ENCODE measurements at regions not wholly inside any gene's neighbourhood (a gene's known extent, or its start where the extent isn't known, plus 50 kb on each side); places are given as distances from the start of the nearest gene placed in this dataset.
"Not testable (repeated sequence)": the region's sequence is repeated elsewhere in the genome, so short reads cannot be mapped to it uniquely, and the experiment has no call there.

- no peak overlapping the region for H3K4me2 ChIP-seq (ENCODE audit: unreplicated experiment)
- in situ Hi-C loops (cut with MboI): no loop called here
- H3K27me3 ChIP-seq (replicated peaks; ENCODE audit: insufficient read depth): no peaks in the 10 kb centered on the region
- H3K79me2 ChIP-seq (ENCODE audit: insufficient read depth): no peaks in the 10 kb centered on the region
- no peaks in the 10 kb centered on the region for H3K4me1 ChIP-seq (ENCODE audit: insufficient read depth)
- no peak overlapping the region for H3K9ac ChIP-seq
- TF ChIP-seq EZH2 (IDR thresholded peaks at IDR 0.05; ENCODE audit: insufficient read depth, poor library complexity, severe bottlenecking): no peak
- no peak for TF ChIP-seq EZH2phosphoT487 (IDR thresholded peaks at IDR 0.05; ENCODE audit: insufficient read depth, low read depth)
- H3F3A ChIP-seq (ENCODE audit: insufficient read depth): no peaks in the 10 kb centered on the region
- no peaks in the 10 kb centered on the region for H3K36me3 ChIP-seq (ENCODE audit: low read depth)
- H3K9me3 ChIP-seq (ENCODE audit: low read depth): no peaks in the 10 kb centered on the region
- H3K27ac ChIP-seq: no peak overlapping the region
- no peaks in the 10 kb centered on the region for H3K9me2 ChIP-seq (ENCODE audit: insufficient read depth)
- H2AFZ ChIP-seq: no peak overlapping the region
- no peak overlapping the region for H3K4me3 ChIP-seq
- DNase-seq: no peak
- no peaks in the 10 kb centered on the region for H4K20me1 ChIP-seq (ENCODE audit: insufficient read depth)
- WGBS, 2 experiments (ENCODE audit: low coverage in 1 of 2, low lambda C conversion rate in 2 of 2, missing lambda C conversion rate in 2 of 2): 75 to 76% methylated on average over 14 of the region's 14 CpGs
Observed at GRCh38 chr3:125694761-125695294, 99.5 kb upstream of the OSBPL11 start.

GRCh38 chr3:125695688-125696087 lies 100.4 kb upstream of the OSBPL11 start:
- Histone ChIP-seq H3K4me3 (no peak overlapping the region), H4K20me1 (ENCODE audit: insufficient read depth) (no peaks in the 10 kb centered on the region), H3K36me3 (ENCODE audit: low read depth) (no peaks in the 10 kb centered on the region), H3K9me3 (ENCODE audit: low read depth) (no peaks in the 10 kb centered on the region), H3K79me2 (ENCODE audit: insufficient read depth) (no peaks in the 10 kb centered on the region), H3K27ac (no peak overlapping the region), H3K27me3 (replicated peaks; ENCODE audit: insufficient read depth) (no peaks in the 10 kb centered on the region), H2AFZ (no peak overlapping the region), H3F3A (ENCODE audit: insufficient read depth) (no peaks in the 10 kb centered on the region), H3K9ac (no peak overlapping the region), H3K9me2 (ENCODE audit: insufficient read depth) (no peaks in the 10 kb centered on the region), H3K4me1 (ENCODE audit: insufficient read depth) (no peaks in the 10 kb centered on the region), H3K4me2 (ENCODE audit: unreplicated experiment) (no peak overlapping the region)
- in situ Hi-C loops (cut with MboI): no loop called here
- TF ChIP-seq EZH2phosphoT487 (IDR thresholded peaks at IDR 0.05; ENCODE audit: insufficient read depth, low read depth) (no peak), EZH2 (IDR thresholded peaks at IDR 0.05; ENCODE audit: insufficient read depth, poor library complexity, severe bottlenecking) (no peak)
- 67 to 85% methylated on average over 6 of the region's 6 CpGs for WGBS, 2 experiments (ENCODE audit: low coverage in 1 of 2, low lambda C conversion rate in 2 of 2, missing lambda C conversion rate in 2 of 2)
- no peak for DNase-seq

GRCh38 chr3:125697126-125697525 lies 101.8 kb upstream of the OSBPL11 start:
- H3K27ac ChIP-seq; in situ Hi-C loops (cut with MboI); H3K9ac ChIP-seq; H3K4me1 ChIP-seq (ENCODE audit: insufficient read depth); H3K36me3 ChIP-seq (ENCODE audit: low read depth); H3K4me2 ChIP-seq (ENCODE audit: unreplicated experiment); H3K9me2 ChIP-seq (ENCODE audit: insufficient read depth); DNase-seq; H2AFZ ChIP-seq; H3F3A ChIP-seq (ENCODE audit: insufficient read depth); H3K9me3 ChIP-seq (ENCODE audit: low read depth); H3K79me2 ChIP-seq (ENCODE audit: insufficient read depth); H4K20me1 ChIP-seq (ENCODE audit: insufficient read depth); H3K27me3 ChIP-seq (replicated peaks; ENCODE audit: insufficient read depth); H3K4me3 ChIP-seq: not testable (repeated sequence)
- WGBS, 2 experiments (ENCODE audit: low coverage in 1 of 2, low lambda C conversion rate in 2 of 2, missing lambda C conversion rate in 2 of 2): 73 to 87% methylated on average over 2 of the region's 2 CpGs

GRCh38 chr3:125697979-125698640 lies 102.8 kb upstream of the OSBPL11 start:
- H3F3A ChIP-seq (ENCODE audit: insufficient read depth); DNase-seq: not testable (repeated sequence)
- WGBS, 2 experiments (ENCODE audit: low coverage in 1 of 2, low lambda C conversion rate in 2 of 2, missing lambda C conversion rate in 2 of 2): 81% methylated on average over 13 of the region's 13 CpGs

GRCh38 chr3:125715651-125716050 lies 120.4 kb upstream of the OSBPL11 start:
- no peak for TF ChIP-seq EZH2phosphoT487 (IDR thresholded peaks at IDR 0.05; ENCODE audit: insufficient read depth, low read depth)
- no peak for TF ChIP-seq EZH2 (IDR thresholded peaks at IDR 0.05; ENCODE audit: insufficient read depth, poor library complexity, severe bottlenecking)
- Histone ChIP-seq H3K27ac (no peak overlapping the region), H3F3A (ENCODE audit: insufficient read depth) (no peaks in the 10 kb centered on the region), H3K4me2 (ENCODE audit: unreplicated experiment) (no peak overlapping the region), H3K9ac (no peak overlapping the region), H2AFZ (no peak overlapping the region), H3K4me3 (no peak overlapping the region), H3K36me3 (ENCODE audit: low read depth) (no peaks in the 10 kb centered on the region), H4K20me1 (ENCODE audit: insufficient read depth) (no peaks in the 10 kb centered on the region), H3K27me3 (replicated peaks; ENCODE audit: insufficient read depth) (no peaks in the 10 kb centered on the region), H3K4me1 (ENCODE audit: insufficient read depth) (no peaks in the 10 kb centered on the region), H3K79me2 (ENCODE audit: insufficient read depth) (no peaks in the 10 kb centered on the region), H3K9me2 (ENCODE audit: insufficient read depth) (no peaks in the 10 kb centered on the region), H3K9me3 (ENCODE audit: low read depth) (no peaks in the 10 kb centered on the region)
- in situ Hi-C loops (cut with MboI): no loop called here
- no peak for DNase-seq
- WGBS, 2 experiments (ENCODE audit: low coverage in 1 of 2, low lambda C conversion rate in 2 of 2, missing lambda C conversion rate in 2 of 2): 86 to 94% methylated on average over 18 to 24 of the region's 24 CpGs

More at GRCh38 chr3:125697979-125698640, 102.8 kb upstream of the OSBPL11 start:
- H3K27me3 ChIP-seq (replicated peaks; ENCODE audit: insufficient read depth); in situ Hi-C loops (cut with MboI); H4K20me1 ChIP-seq (ENCODE audit: insufficient read depth); H3K4me2 ChIP-seq (ENCODE audit: unreplicated experiment); H2AFZ ChIP-seq; H3K9me3 ChIP-seq (ENCODE audit: low read depth); H3K4me3 ChIP-seq; H3K36me3 ChIP-seq (ENCODE audit: low read depth); H3K4me1 ChIP-seq (ENCODE audit: insufficient read depth); H3K9ac ChIP-seq; H3K79me2 ChIP-seq (ENCODE audit: insufficient read depth); H3K9me2 ChIP-seq (ENCODE audit: insufficient read depth); H3K27ac ChIP-seq: not testable (repeated sequence)

- H3K9me3 ChIP-seq (ENCODE audit: low read depth); H3K4me1 ChIP-seq (ENCODE audit: insufficient read depth); H2AFZ ChIP-seq; in situ Hi-C loops (cut with MboI); H3F3A ChIP-seq (ENCODE audit: insufficient read depth); H3K79me2 ChIP-seq (ENCODE audit: insufficient read depth); H3K27me3 ChIP-seq (replicated peaks; ENCODE audit: insufficient read depth); H4K20me1 ChIP-seq (ENCODE audit: insufficient read depth); H3K9me2 ChIP-seq (ENCODE audit: insufficient read depth); H3K9ac ChIP-seq; H3K4me3 ChIP-seq; H3K36me3 ChIP-seq (ENCODE audit: low read depth): not testable (repeated sequence)
- DNase-seq: peak; percentile 83
- H3K4me2 ChIP-seq (ENCODE audit: unreplicated experiment): peak overlapping the region; percentile 25
- WGBS, 2 experiments (ENCODE audit: low coverage in 1 of 2, low lambda C conversion rate in 2 of 2, missing lambda C conversion rate in 2 of 2): 0 to 1% methylated on average over 11 of the region's 11 CpGs
- H3K27ac ChIP-seq: peak overlapping the region; percentile 50
Observed at GRCh38 chr3:125732151-125732550, 136.9 kb upstream of the OSBPL11 start.

GRCh38 chr3:125741991-125742718 lies 146.9 kb upstream of the OSBPL11 start:
- DNase-seq; H3K4me1 ChIP-seq (ENCODE audit: insufficient read depth); H3K79me2 ChIP-seq (ENCODE audit: insufficient read depth); H3K9me2 ChIP-seq (ENCODE audit: insufficient read depth); H4K20me1 ChIP-seq (ENCODE audit: insufficient read depth); H3F3A ChIP-seq (ENCODE audit: insufficient read depth); H3K36me3 ChIP-seq (ENCODE audit: low read depth); H3K27ac ChIP-seq; H3K27me3 ChIP-seq (replicated peaks; ENCODE audit: insufficient read depth); H3K4me2 ChIP-seq (ENCODE audit: unreplicated experiment); H3K4me3 ChIP-seq; H3K9me3 ChIP-seq (ENCODE audit: low read depth); in situ Hi-C loops (cut with MboI); H3K9ac ChIP-seq; H2AFZ ChIP-seq: not testable (repeated sequence)
- 75 to 76% methylated on average over 11 of the region's 11 CpGs for WGBS, 2 experiments (ENCODE audit: low coverage in 1 of 2, low lambda C conversion rate in 2 of 2, missing lambda C conversion rate in 2 of 2)

Data from GM23248 (cell line).